Right atrium auricular region (tissue), 2 donors: ENCODE measurements at regions not wholly inside any gene's neighbourhood (a gene's known extent, or its start where the extent isn't known, plus 50 kb on each side); places are given as distances from the start of the nearest gene placed in this dataset.

Experiments used
- DNase-seq: peaks from one replicate; pipeline ENCODE4 v3.0.0-alpha.2; 2019; ENCODE audit warnings: low spot score
- H3K27ac ChIP-seq, 2 donors: fragments of 200-600 bp; sonication (generic); 1 replicate in 1 of 2; 2 replicates in 1 of 2; pipeline ENCODE4 v1.5.1; 2016 to 2019
- H3K27me3 ChIP-seq, 2 donors: fragments of 200-600 bp; sonication (generic); one replicate each; pipeline versions ENCODE4 v1.5.1 to v1.6.0; 2017 to 2019
- H3K36me3 ChIP-seq: fragments of 200-600 bp; sonication (generic); one replicate; pipeline ENCODE4 v1.5.1; 2016
- H3K4me1 ChIP-seq, 2 donors: fragments of 200-600 bp; sonication (generic); one replicate each; pipeline versions ENCODE4 v1.5.1 to v1.6.0; 2017 to 2019
- H3K4me3 ChIP-seq, 2 donors: fragments of 200-600 bp; sonication (generic); 1 replicate in 1 of 2; 2 replicates in 1 of 2; pipeline ENCODE4 v1.5.1; 2017 to 2019; ENCODE audit warnings: mild to moderate bottlenecking in 1 of 2, moderate library complexity in 1 of 2
- H3K9me3 ChIP-seq, 2 donors: fragments of 200-600 bp; sonication (generic); one replicate each; pipeline ENCODE4 v1.5.1; 2019
- CTCF ChIP-seq, 2 donors: fragments of 200-600 bp; sonication (generic); IDR thresholded peaks; one replicate each; pipeline ENCODE4 v1.5.1; 2019; ENCODE audit warnings: antibody characterized with exemption in 2 of 2

DNA sequence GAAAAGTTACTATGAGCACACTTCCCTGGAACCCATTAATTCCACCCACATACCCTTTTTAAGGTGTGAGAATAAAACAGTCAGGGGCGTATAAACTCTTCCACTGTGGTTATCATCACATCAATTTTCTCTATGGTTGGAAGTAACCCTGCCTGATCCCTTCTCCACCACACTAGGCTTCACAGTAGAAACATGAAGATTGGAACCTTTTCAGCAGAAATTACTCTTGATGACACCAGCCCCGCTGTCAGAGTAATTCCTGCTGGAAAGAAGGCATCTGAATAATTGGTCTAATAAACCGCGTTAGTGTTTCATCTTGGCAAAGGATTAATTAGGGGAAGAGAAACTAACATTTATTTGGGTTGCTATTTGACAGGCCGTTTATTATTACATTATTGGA lies 278.4 kb downstream of the MFSD1 start:
- H3K27ac ChIP-seq, result no peak overlapping the region
- no peaks in the 10 kb centered on the region for H3K27me3 ChIP-seq
- no peak for DNase-seq
- no peak for TF ChIP-seq CTCF (IDR thresholded peaks at IDR 0.05)
- H3K36me3 ChIP-seq, result no peaks in the 10 kb centered on the region
- H3K4me1 ChIP-seq, result no peaks in the 10 kb centered on the region
- no peaks in the 10 kb centered on the region for H3K9me3 ChIP-seq
- H3K4me3 ChIP-seq, result no peak overlapping the region

- Histone ChIP-seq H3K4me1 (no peaks in the 10 kb centered on the region), H3K27me3 (no peaks in the 10 kb centered on the region), H3K27ac (no peak overlapping the region), H3K4me3 (no peak overlapping the region), H3K9me3 (no peaks in the 10 kb centered on the region), H3K36me3 (no peaks in the 10 kb centered on the region)
- no peak for TF ChIP-seq CTCF (IDR thresholded peaks at IDR 0.05)
- no peak for DNase-seq
These were observed 279.0 kb downstream of the MFSD1 start for GRCh38 chr3:159080821-159081220.

DNA sequence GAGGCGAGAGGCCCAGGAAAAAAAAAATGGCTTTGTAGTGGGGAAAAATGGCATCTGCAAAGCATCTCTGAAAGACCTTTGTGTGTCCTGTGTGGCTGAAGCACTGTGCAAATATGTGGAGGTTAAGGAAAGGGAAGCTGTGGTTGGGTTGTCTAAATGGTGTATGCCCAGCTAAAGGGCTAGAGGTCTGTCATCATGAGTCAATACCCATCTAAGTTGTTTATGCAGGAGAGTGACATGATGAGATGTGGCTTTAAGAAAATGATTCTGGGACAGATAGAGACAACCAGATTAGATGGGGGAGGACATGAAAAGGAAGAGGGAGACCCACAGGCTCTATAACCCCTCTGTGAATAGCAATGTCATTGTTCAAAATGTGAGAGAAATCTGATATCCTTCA lies 280.7 kb downstream of the MFSD1 start:
- H3K27ac ChIP-seq, result no peak overlapping the region
- no peak for TF ChIP-seq CTCF (IDR thresholded peaks at IDR 0.05)
- H3K36me3 ChIP-seq, result no peaks in the 10 kb centered on the region
- H3K9me3 ChIP-seq, result no peaks in the 10 kb centered on the region
- no peaks in the 10 kb centered on the region for H3K4me1 ChIP-seq
- DNase-seq, result no peak
- no peak overlapping the region for H3K4me3 ChIP-seq
- no peaks in the 10 kb centered on the region for H3K27me3 ChIP-seq

GRCh38 chr3:159091936-159092335 lies 290.1 kb downstream of the MFSD1 start:
- H3K36me3 ChIP-seq, result no peaks in the 10 kb centered on the region
- DNase-seq, result no peak
- H3K27ac ChIP-seq, result no peak overlapping the region
- H3K9me3 ChIP-seq, result no peaks in the 10 kb centered on the region
- no peak for TF ChIP-seq CTCF (IDR thresholded peaks at IDR 0.05)
- no peaks in the 10 kb centered on the region for H3K4me1 ChIP-seq
- no peak overlapping the region for H3K4me3 ChIP-seq
- no peaks in the 10 kb centered on the region for H3K27me3 ChIP-seq

- Histone ChIP-seq H3K27ac (no peak overlapping the region), H3K36me3 (no peaks in the 10 kb centered on the region), H3K4me3 (no peak overlapping the region), H3K4me1 (no peaks in the 10 kb centered on the region), H3K27me3 (no peaks in the 10 kb centered on the region), H3K9me3 (no peaks in the 10 kb centered on the region)
- DNase-seq, result no peak
- TF ChIP-seq CTCF (IDR thresholded peaks at IDR 0.05), result no peak
These were observed 300.1 kb downstream of the MFSD1 start for GRCh38 chr3:159102001-159102400.

DNA sequence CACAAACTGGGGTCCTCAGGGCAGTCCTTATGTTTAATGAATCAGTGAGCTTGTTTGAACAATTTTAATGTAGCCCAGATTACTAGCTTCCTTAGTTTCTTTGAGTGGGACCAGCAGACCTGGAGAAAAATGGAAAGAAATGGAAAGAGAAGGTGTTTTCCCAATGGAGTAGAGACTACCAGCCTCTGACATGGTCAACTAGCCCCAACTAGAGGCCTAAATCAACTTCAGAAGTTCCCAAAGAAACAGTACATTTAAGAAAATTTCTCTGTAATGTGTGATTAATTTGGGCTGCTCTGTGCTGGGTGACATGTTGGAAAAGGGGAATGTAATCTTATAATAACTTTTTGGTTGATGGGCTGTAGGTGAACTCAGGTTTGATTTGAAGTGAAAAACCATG lies 310.9 kb downstream of the MFSD1 start:
- no peak for TF ChIP-seq CTCF (IDR thresholded peaks at IDR 0.05)
- Histone ChIP-seq H3K4me1 (no peaks in the 10 kb centered on the region), H3K9me3 (no peaks in the 10 kb centered on the region), H3K4me3 (no peak overlapping the region), H3K36me3 (no peaks in the 10 kb centered on the region), H3K27ac (no peak overlapping the region), H3K27me3 (no peaks in the 10 kb centered on the region)
- no peak for DNase-seq
